Osteoblast (primary cell): ENCODE measurements at regions not wholly inside any gene's neighbourhood (a gene's known extent, or its start where the extent isn't known, plus 50 kb on each side); places are given as distances from the start of the nearest gene placed in this dataset.
A peak's percentile ranks its signal among the peaks of the same experiment; 100 is the strongest.

Source experiments
- DNase-seq: peaks from one replicate; pipeline ENCODE4 v3.0.0; 2011; ENCODE audit warnings: low spot score, mixed read lengths; ENCODE audit not compliant: insufficient read length; ENCODE audit errors: missing footprints
- H2AFZ ChIP-seq: 2 replicates; pipeline ENCODE4 v1.6.0; 2011; ENCODE audit warnings: mild to moderate bottlenecking, low read length
- H3K27ac ChIP-seq: 2 replicates; pipeline ENCODE4 v1.5.1; 2011; ENCODE audit warnings: mild to moderate bottlenecking, low read depth, low read length, moderate library complexity
- H3K27me3 ChIP-seq: 2 replicates; pipeline ENCODE4 v1.6.0; 2012; ENCODE audit warnings: mild to moderate bottlenecking, control low read depth, inconsistent platforms, low read length, moderate library complexity; ENCODE audit not compliant: insufficient read depth
- H3K36me3 ChIP-seq: 2 replicates; pipeline ENCODE4 v1.5.1; 2011; ENCODE audit warnings: mild to moderate bottlenecking, low read length, control low read depth, moderate library complexity; ENCODE audit not compliant: insufficient read depth
- H3K4me1 ChIP-seq: 2 replicates; pipeline ENCODE4 v1.5.1; 2011; ENCODE audit warnings: mild to moderate bottlenecking, low read length, control low read depth, moderate library complexity; ENCODE audit not compliant: insufficient read depth
- H3K4me2 ChIP-seq: 2 replicates; pipeline ENCODE4 v1.6.0; 2011; ENCODE audit warnings: mild to moderate bottlenecking, low read length; ENCODE audit not compliant: insufficient read depth
- H3K4me3 ChIP-seq: fragments of 200-600 bp; sonication (generic); 3 replicates; pipeline ENCODE4 v1.5.1; 2012; ENCODE audit warnings: mild to moderate bottlenecking, low read length, inconsistent platforms; ENCODE audit not compliant: insufficient read depth
- H3K79me2 ChIP-seq: 2 replicates; pipeline ENCODE4 v1.6.0; 2012; ENCODE audit warnings: mild to moderate bottlenecking, low read length, control low read depth, inconsistent platforms; ENCODE audit not compliant: insufficient read depth
- H3K9me3 ChIP-seq: 2 replicates; pipeline ENCODE4 v1.5.1; 2011; ENCODE audit warnings: low read depth, low read length, control low read depth
- H4K20me1 ChIP-seq: 2 replicates; pipeline ENCODE4 v1.6.0; 2012; ENCODE audit warnings: mild to moderate bottlenecking, low read length, control low read depth; ENCODE audit not compliant: insufficient read depth
- CTCF ChIP-seq: IDR thresholded peaks from 2 replicates; pipeline ENCODE4 v1.5.1; 2011; ENCODE audit warnings: mild to moderate bottlenecking, low read depth, low read length, moderate library complexity; ENCODE audit errors: extremely low read depth

- Histone ChIP-seq H3K4me2 (no peak overlapping the region), H3K27ac (no peak overlapping the region), H4K20me1 (no peaks in the 10 kb centered on the region), H3K36me3 (no peaks in the 10 kb centered on the region), H3K27me3 (no peaks in the 10 kb centered on the region), H3K4me3 (no peak overlapping the region), H3K9me3 (no peaks in the 10 kb centered on the region), H2AFZ (no peak overlapping the region), H3K79me2 (no peaks in the 10 kb centered on the region), H3K4me1 (peaks cover 14% of the 10 kb centered on the region)
- no peak for DNase-seq
- no peak for TF ChIP-seq CTCF
Measured at GRCh38 chr13:40228990-40229389, 437.5 kb downstream of the FOXO1 start.

- peak overlapping the region; percentile 38 for H3K27ac ChIP-seq
- H3K9me3 ChIP-seq = no peaks in the 10 kb centered on the region
- H3K27me3 ChIP-seq = no peaks in the 10 kb centered on the region
- H2AFZ ChIP-seq = no peak overlapping the region
- peaks cover 24% of the 10 kb centered on the region for H3K4me1 ChIP-seq
- peak; percentile 58 for DNase-seq
- no peak for TF ChIP-seq CTCF
- H3K36me3 ChIP-seq = no peaks in the 10 kb centered on the region
- no peaks in the 10 kb centered on the region for H4K20me1 ChIP-seq
- H3K4me3 ChIP-seq = no peak overlapping the region
- H3K79me2 ChIP-seq = no peaks in the 10 kb centered on the region
- H3K4me2 ChIP-seq = peak overlapping the region; percentile 6
Measured at GRCh38 chr13:40230833-40231266, 435.6 kb downstream of the FOXO1 start.

GRCh38 chr13:40231311-40231710, 435.1 kb downstream of the FOXO1 start:
- Histone ChIP-seq H3K79me2 (no peaks in the 10 kb centered on the region), H3K4me2 (peak overlapping the region; percentile 6), H2AFZ (no peak overlapping the region), H4K20me1 (no peaks in the 10 kb centered on the region), H3K9me3 (no peaks in the 10 kb centered on the region), H3K4me1 (peaks cover 28% of the 10 kb centered on the region), H3K27ac (peak overlapping the region; percentile 38), H3K36me3 (no peaks in the 10 kb centered on the region), H3K27me3 (no peaks in the 10 kb centered on the region), H3K4me3 (no peak overlapping the region)
- peak; percentile 32 for DNase-seq
- no peak for TF ChIP-seq CTCF

GRCh38 chr13:40231751-40232150, 434.7 kb downstream of the FOXO1 start:
- Histone ChIP-seq H3K79me2 (no peaks in the 10 kb centered on the region), H3K4me3 (no peak overlapping the region), H3K36me3 (no peaks in the 10 kb centered on the region), H3K4me1 (peaks cover 33% of the 10 kb centered on the region), H3K27me3 (no peaks in the 10 kb centered on the region), H2AFZ (no peak overlapping the region), H3K4me2 (peak overlapping the region; percentile 6), H4K20me1 (no peaks in the 10 kb centered on the region), H3K27ac (peak overlapping the region; percentile 38), H3K9me3 (no peaks in the 10 kb centered on the region)
- no peak for DNase-seq
- TF ChIP-seq CTCF = no peak
